ENCODE measurements at regions not wholly inside any gene's neighbourhood (a gene's known extent, or its start where the extent isn't known, plus 50 kb on each side); places are given as distances from the start of the nearest gene placed in this dataset.

- Histone ChIP-seq H3K9me3 (no peaks in the 10 kb centered on the region), H3K4me1 (peaks cover 3% of the 10 kb centered on the region), H3K27me3 (no peaks in the 10 kb centered on the region), H3K36me3 (no peaks in the 10 kb centered on the region), H3K27ac (no peak overlapping the region), H3K4me3 (no peak overlapping the region)
- no peak for DNase-seq (ENCODE audit: low spot score in 2 of 2)
- 61% methylated on average over 4 of the region's 4 CpGs for WGBS
- TF ChIP-seq EP300 (IDR thresholded peaks at IDR 0.05) (no peak), POLR2AphosphoS5 (IDR thresholded peaks at IDR 0.05) (no peak), CTCF (IDR thresholded peaks at IDR 0.05) (no peak), POLR2A (IDR thresholded peaks at IDR 0.05) (no peak)
Observed at GRCh38 chr2:16475586-16475985, 190.0 kb downstream of the CYRIA start.

- no peaks in the 10 kb centered on the region for H3K9me3 ChIP-seq
- no peaks in the 10 kb centered on the region for H3K27me3 ChIP-seq
- H3K4me1 ChIP-seq: peaks cover 3% of the 10 kb centered on the region
- DNase-seq (ENCODE audit: low spot score in 2 of 2): no peak
- H3K27ac ChIP-seq: no peak overlapping the region
- TF ChIP-seq POLR2AphosphoS5 (IDR thresholded peaks at IDR 0.05) (no peak), CTCF (IDR thresholded peaks at IDR 0.05) (no peak), EP300 (IDR thresholded peaks at IDR 0.05) (no peak), POLR2A (IDR thresholded peaks at IDR 0.05) (no peak)
- no peaks in the 10 kb centered on the region for H3K36me3 ChIP-seq
- WGBS: 93% methylated on average over 1 of the region's 1 CpG
- no peak overlapping the region for H3K4me3 ChIP-seq
Observed at GRCh38 chr2:16473575-16473974, 192.1 kb downstream of the CYRIA start.

GRCh38 chr2:16470936-16471490 is 194.6 kb downstream of the CYRIA start:
- Histone ChIP-seq H3K9me3 (no peaks in the 10 kb centered on the region), H3K27ac (no peak overlapping the region), H3K27me3 (no peaks in the 10 kb centered on the region), H3K36me3 (no peaks in the 10 kb centered on the region), H3K4me1 (peaks cover 3% of the 10 kb centered on the region), H3K4me3 (no peak overlapping the region)
- no peak for TF ChIP-seq CTCF (IDR thresholded peaks at IDR 0.05)
- no peak for TF ChIP-seq POLR2AphosphoS5 (IDR thresholded peaks at IDR 0.05)
- no peak for TF ChIP-seq POLR2A (IDR thresholded peaks at IDR 0.05)
- TF ChIP-seq EP300 (IDR thresholded peaks at IDR 0.05): no peak
- 54% methylated on average over 2 of the region's 2 CpGs for WGBS
- no peak for DNase-seq (ENCODE audit: low spot score in 2 of 2)

- no peaks in the 10 kb centered on the region for H3K27me3 ChIP-seq
- TF ChIP-seq EP300 (IDR thresholded peaks at IDR 0.05): no peak
- TF ChIP-seq POLR2A (IDR thresholded peaks at IDR 0.05): no peak
- no peak for TF ChIP-seq CTCF (IDR thresholded peaks at IDR 0.05)
- TF ChIP-seq POLR2AphosphoS5 (IDR thresholded peaks at IDR 0.05): no peak
Observed at GRCh38 chr2:16466821-16467151, 198.8 kb downstream of the CYRIA start.

GRCh38 chr2:16466133-16466820 is 199.4 kb downstream of the CYRIA start:
- no peak for DNase-seq (ENCODE audit: low spot score in 2 of 2)
- 69% methylated on average over 8 of the region's 8 CpGs for WGBS

More at GRCh38 chr2:16466821-16467151, 198.8 kb downstream of the CYRIA start:
- H3K9me3 ChIP-seq: no peaks in the 10 kb centered on the region
- DNase-seq (ENCODE audit: low spot score in 2 of 2): no peak
- no peaks in the 10 kb centered on the region for H3K4me1 ChIP-seq
- H3K36me3 ChIP-seq: no peaks in the 10 kb centered on the region
- H3K4me3 ChIP-seq: no peak overlapping the region
- H3K27ac ChIP-seq: no peak overlapping the region
- 53% methylated on average over 2 of the region's 2 CpGs for WGBS

More at GRCh38 chr2:16466133-16466820, 199.4 kb downstream of the CYRIA start:
- TF ChIP-seq POLR2A (IDR thresholded peaks at IDR 0.05) (no peak), POLR2AphosphoS5 (IDR thresholded peaks at IDR 0.05) (no peak), CTCF (IDR thresholded peaks at IDR 0.05) (no peak), EP300 (IDR thresholded peaks at IDR 0.05) (no peak)
- Histone ChIP-seq H3K36me3 (no peaks in the 10 kb centered on the region), H3K27me3 (no peaks in the 10 kb centered on the region), H3K27ac (no peak overlapping the region), H3K4me3 (no peak overlapping the region), H3K4me1 (no peaks in the 10 kb centered on the region), H3K9me3 (no peaks in the 10 kb centered on the region)
